ENCODE measurements at regions not wholly inside any gene's neighbourhood (a gene's known extent, or its start where the extent isn't known, plus 50 kb on each side); places are given as distances from the start of the nearest gene placed in this dataset.

GRCh38 chr13:76213423-76213904 is 577.3 kb downstream of the LMO7 start:
- no peak for DNase-seq

GRCh38 chr13:76210262-76210661 is 574.1 kb downstream of the LMO7 start:
- no peak for DNase-seq

DNA sequence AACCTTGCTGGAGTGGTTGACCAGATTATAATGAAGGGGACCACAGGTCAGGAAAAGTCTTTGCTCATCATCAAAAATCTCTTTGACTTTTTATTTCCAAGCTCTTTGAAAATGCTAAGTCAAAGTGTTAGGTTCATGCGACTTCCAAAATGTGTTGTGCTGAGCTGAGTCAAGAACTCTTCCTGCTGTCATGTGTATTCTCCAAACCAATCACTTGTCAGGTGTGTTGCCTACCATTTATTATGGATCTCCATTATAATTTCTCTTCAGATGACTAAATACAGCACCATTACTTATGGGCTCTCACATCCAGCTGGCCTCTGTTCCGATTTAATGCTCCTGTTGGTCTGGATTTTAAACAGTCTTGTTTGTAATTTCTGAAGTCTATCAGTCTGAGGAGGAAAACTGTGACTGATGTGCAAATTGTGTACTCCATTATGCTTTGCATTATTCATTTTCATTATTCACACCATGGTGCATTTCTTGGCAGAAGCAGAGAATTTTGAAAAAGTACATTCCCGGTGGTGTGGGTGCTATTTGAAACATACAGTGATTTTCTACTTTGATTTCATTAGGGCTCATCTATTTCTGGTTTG is 562.5 kb downstream of the LMO7 start:
- DNase-seq = no peak

DNA sequence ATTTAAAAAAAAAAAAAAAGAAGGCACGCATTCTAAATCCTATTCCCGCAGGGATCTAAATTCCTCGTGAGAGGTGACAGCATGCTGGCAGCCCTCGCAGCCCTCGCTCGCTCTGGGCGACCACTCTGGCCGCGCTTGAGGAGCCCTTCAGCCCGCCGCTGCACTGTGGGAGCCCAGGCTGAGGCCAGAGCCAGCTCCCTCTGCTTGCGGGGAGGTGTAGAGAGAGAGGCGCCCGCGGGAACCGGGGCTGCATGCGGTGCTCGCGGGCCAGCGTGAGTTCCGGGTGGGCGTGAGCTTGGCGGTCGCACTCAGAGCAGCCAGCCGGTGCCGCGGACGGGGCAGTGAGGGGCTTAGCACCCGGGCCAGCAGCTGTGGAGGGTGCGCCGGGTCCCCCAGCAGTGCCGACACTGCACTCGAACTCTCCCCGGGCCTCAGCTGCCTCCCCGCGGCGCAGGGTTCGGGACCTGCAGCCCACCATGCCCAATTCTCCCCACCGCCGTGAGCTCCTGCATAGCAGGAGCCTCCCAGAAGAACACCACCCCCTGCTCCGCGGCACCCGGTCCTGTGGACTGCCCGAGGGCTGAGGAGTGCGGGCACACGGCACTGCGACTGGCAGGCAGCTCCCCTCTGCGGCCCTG is 553.9 kb downstream of the LMO7 start:
- DNase-seq = no peak

DNA sequence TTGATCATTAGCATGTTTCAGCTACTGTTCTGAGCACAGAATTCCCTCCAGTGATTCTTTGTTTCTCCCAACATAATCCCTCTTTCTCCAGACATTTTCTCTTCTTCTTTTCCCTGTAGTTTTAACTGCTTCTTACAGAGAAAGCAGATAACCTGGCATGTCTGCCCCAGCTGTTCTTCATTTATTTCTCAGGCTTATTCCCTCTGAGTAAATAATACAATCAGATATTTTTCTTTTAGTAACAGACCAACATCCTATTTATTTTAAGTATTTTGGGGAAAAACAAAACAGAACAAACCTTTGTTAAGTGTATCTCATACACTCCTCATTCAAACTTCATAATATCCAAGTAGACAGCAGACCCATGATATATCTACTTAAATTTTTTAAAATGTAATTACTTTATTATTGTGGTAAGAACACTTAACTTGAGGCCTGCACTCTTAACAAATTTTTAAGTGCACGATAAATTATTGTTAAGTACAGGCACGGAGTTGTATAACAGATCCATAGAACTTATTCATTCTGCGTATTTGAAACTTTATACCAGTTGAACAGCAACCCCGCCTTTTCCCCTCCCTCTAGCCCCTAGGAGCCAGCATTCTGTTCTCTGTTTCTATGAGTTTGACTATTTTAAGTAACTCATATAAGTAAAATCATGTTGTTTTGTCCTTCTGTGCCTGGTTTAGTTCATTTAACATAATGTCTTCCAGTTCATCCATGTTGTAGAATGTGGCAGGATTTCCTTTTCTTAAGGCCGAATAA is 540.0 kb downstream of the LMO7 start:
- peak in 1 of 3 donors; percentile 67 for DNase-seq

- DNase-seq = no peak
These were observed 532.5 kb downstream of the LMO7 start for GRCh38 chr13:76168661-76169060.

GRCh38 chr13:76164290-76164689 is 528.2 kb downstream of the LMO7 start:
- DNase-seq = peak in 1 of 3 donors; percentile 48

- peak; percentile 21 to 75 (median 49) for DNase-seq
These were observed 527.6 kb downstream of the LMO7 start for GRCh38 chr13:76163761-76164160.

DNA sequence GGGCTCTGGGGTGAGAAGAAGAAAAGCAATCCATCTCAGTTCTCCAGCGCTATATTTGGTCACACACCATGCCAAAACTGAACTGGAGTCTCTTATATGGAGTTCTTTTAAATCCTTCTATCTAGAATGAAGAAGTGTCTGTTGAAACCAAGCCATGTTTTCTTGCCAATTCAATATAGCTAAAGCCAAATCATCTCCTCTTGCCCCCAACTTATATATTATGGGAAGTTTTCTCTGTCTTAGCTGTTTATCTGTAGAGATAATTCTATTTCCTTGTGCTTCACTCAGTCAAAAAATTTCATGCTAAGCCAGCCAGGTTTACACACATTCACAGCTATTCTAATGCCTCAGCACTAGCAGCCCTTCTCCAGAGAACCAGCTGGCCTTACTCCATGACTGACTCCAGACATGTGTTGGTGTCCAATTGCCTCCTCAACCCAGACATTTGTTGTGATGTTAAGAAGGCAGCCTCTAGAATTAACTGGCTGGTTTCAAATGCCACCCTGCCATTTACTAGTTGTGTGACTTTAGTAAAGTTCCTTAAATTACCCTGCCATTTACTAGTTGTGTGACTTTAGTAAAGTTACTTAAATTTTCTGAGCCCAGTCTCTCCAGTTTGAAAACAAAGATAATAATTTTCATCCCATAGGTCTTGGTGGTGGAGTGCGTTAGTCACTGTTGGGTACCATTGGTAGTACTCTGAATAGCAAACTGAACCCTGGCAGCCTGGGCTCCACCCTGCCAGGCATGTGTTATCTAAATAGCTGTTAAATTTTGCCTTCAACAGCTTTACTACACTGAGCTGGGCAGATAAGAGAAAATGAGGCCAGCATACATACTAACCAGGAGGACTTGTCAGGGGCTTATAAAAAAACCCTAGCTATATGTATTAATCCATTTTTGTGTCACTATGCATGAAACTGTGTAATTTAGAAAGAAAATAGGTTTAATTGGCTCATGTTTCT is 525.1 kb downstream of the LMO7 start:
- peak; percentile 61 to 84 (median 79) for DNase-seq

- no peak for DNase-seq
These were observed 524.4 kb downstream of the LMO7 start for GRCh38 chr13:76160506-76160905.

DNA sequence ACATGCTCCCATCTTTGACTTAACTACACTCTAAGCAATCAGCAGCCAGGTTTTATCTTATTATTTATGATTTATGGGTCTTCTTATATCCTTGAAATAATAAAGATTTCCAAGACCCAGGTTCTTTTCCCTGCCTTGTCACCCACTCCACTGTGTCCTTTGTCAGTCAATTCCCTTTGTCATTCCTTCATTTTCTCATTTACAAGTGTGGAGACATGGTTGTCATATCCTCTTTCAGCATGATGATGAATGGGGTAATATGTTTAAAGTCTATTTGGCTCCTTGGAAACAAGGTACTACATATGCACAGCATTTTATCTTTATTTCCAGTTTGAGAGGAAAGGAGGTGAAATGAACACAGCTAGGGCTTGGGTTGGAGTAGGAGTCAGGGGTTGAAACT is 521.8 kb downstream of the LMO7 start:
- no peak for DNase-seq

GRCh38 chr13:76153239-76153638 is 517.1 kb downstream of the LMO7 start:
- DNase-seq = no peak

DNA sequence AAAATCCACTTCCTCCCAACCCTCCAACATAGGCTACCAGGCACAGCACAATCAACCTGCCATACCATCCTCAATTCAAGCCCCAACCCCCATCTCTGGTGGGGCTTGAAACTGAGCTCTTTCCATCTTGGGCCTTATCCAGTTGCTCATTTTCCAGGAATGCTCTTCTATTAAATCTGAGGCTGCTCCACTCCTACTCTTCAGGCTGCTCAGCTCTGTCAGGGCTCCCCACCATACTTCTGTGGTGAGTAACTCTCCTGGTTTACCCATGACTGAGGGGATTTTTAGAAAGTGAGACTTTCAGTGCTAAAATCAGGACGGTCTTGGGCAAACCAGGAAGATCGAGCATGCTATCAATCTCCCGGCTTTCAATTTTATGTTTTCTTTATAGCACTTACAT is 512.8 kb downstream of the LMO7 start:
- peak in 1 of 3 donors; percentile 81 for DNase-seq

GRCh38 chr13:76148374-76148773 is 512.2 kb downstream of the LMO7 start:
- no peak for DNase-seq

GRCh38 chr13:76132532-76132931 is 496.4 kb downstream of the LMO7 start:
- peak in 1 of 3 donors; percentile 52 for DNase-seq

DNA sequence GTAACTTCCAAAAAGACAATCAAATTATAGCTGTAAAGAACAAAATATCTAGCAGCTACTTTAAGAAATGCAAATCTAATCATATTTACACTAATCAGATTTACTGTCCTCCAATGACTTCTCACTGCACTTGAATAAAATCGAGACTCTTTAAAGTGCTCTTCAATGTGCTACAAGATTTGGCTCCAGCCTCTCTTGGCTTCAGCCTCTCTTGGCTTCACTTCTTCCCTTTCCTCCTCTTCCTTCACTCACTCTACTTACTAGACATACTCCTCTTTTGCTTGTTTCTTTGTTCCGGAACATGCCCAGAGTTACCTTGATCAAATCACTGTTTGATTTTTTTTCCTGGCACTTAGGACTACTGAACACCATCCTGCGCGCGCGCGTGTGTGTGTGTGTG is 495.4 kb downstream of the LMO7 start:
- DNase-seq = peak; percentile 25 to 82 (median 59)

GRCh38 chr13:76129305-76130000 is 493.3 kb downstream of the LMO7 start:
- peak; percentile 64 to 84 (median 64) for DNase-seq

DNA sequence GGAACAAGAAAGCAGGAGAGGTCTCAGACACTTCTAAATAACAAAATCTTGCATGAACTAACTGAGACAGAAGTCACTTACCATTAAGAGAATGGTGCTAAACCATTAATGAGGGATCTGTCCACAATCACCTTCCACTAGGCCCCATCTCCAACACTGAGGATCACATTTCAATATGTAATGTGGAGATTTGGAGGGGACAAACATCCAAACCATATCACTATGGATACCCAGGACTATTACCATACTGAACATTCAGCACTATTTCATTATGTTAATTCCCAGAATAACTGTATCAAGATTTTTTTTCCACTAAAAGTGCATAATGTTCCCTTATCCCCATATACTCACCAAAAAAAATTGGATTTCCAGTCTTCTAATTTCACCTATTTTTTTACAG is 491.8 kb downstream of the LMO7 start:
- no peak for DNase-seq

- no peak for DNase-seq
These were observed 487.4 kb downstream of the LMO7 start for GRCh38 chr13:76123548-76123947.

GRCh38 chr13:76116751-76117360 is 480.7 kb downstream of the LMO7 start:
- DNase-seq = peak; percentile 31 to 68 (median 38)

GRCh38 chr13:76106763-76107162 is 470.6 kb downstream of the LMO7 start:
- no peak for DNase-seq

Measured in muscle of back (tissue), 3 donors.